UCSD-AML1 (cell line): ENCODE measurements at regions not wholly inside any gene's neighbourhood (a gene's known extent, or its start where the extent isn't known, plus 50 kb on each side); places are given as distances from the start of the nearest gene placed in this dataset.
"Not testable (repeated sequence)": the region's sequence is repeated elsewhere in the genome, so short reads cannot be mapped to it uniquely, and the experiment has no call there.

Source experiments
- DNase-seq: peaks from one replicate; lab custom pipeline; 2025; ENCODE audit not compliant: unreplicated experiment; lab: John Stamatoyannopoulos, UW

DNA sequence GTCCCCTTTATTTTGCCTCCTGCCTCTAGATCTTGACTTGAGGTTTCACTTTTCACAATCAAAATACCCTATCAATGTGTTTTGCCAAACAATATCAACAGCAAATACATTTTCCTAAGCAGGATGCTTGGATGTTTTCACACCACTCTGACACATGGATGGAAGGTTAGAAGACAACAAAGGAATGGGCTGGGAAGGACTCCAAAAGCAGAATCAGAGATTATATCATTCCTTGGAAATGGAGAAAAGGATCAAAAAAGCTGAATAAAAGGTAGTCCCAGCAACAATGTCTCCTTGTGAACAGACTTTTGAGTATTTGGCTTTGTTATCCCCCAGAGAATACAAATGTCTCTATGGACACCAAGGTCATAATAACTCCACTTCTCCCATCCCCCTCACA is 170.8 kb downstream of the ETAA1 start:
- DNase-seq, result no peak

DNA sequence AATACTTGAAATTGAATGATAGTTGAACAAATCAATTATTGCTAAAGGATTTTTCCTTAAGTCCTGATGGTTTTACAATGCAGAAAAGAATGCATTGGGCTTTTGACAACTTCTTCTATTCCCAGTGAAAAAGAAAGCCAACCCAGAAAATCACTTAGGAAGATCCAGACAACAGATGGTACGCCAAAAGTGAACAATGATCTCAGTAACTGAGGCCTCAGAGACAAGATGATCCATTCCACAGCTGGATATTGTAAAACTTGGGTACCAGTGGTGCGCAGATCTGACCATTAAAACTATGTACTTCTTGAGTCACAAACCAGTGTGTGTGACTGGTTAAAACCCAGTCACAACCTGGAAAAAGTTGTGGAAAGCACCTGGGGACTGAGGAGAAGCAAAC is 173.5 kb downstream of the ETAA1 start:
- no peak for DNase-seq

DNA sequence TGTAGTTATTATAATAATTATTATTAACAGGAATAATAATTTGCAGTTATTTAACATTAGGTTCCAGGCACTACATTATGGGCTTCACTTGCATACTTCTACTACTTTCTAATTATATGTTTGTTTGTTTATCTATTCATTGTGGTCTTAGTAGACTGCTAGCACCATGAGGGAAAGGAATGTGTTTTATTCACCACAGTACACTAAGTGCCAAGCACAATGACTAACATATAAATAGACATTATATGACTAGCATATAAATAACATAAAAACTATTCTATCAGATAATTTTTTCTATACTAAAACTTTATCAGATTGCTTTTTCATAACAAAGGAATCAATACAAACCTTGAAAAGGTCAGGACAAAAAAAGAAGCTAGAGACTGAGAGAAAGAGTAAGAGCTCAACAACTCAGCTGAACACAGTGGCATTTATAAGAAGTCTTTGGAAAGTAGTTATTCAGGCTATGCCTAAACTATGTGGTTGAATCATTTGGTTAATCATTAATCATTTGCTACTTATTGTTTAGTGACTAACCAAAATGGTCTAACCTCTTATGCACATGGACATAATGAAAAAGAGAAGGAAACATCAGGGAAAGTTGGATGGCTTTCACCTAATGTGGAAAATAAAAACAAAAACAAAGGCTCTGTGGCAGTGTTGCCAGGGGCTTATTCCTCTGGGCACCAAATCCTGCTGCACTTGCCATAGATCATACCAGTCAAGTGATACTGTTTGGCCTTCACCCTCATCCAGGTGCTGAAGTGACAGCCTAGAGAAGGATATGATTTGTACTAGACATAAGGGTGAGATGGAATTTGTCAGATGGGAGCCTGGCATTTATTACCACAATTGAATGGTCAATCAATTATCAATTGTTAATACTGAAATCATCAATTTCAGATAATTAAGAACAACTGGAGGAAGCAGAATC is 174.9 kb downstream of the ETAA1 start:
- DNase-seq, result no peak

DNA sequence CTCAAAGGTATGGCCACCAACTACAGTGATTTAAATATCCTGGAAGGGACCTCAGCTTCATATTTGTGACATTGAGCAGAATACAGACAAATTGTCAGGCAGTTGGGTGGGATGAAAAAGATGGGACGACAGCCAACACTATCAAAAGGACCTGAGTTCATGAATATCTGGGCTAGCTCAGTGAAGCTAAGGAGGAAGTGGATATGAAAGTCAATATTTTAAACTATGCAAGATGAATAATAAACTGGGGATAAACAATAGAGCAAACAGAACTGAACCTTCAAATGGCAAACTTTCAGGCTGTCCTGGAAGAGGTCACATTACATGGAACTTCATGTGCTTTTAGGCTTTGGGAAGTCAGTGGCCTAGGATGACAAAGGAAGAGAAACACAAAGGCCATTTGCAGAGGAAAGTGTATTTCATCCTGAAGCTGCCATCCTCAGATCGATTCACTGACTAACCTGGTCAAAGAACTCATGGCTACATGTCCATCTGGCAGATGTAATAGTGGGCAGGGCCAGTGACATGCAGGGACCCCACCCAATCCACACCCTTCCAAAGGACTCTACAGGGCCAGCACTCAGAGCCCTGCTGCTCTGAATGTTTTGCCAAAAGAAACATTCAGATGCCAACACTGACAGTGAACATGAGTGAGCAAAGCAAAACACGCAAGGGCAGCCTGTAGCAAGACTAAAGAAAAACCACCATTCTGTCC is 175.7 kb downstream of the ETAA1 start:
- no peak for DNase-seq

DNA sequence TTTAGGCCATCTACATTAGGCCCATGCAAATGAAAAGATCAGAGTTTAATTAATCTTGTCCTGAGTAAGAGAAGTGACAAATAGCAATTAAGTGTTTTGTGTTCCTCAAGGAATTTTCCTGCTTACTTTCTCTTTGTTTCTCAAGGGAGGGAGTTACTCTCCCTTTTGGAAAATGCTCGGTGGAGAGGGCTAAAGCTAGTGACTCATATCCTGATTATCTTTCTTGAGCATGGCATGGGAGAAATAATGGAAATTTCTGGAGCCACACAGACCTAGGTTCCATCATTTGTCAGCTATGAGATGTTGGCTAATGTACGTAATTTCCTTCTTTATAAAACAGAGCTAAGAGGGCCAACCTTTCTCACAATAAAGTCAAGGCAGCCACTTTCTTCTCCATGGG is 177.1 kb downstream of the ETAA1 start:
- no peak for DNase-seq

DNA sequence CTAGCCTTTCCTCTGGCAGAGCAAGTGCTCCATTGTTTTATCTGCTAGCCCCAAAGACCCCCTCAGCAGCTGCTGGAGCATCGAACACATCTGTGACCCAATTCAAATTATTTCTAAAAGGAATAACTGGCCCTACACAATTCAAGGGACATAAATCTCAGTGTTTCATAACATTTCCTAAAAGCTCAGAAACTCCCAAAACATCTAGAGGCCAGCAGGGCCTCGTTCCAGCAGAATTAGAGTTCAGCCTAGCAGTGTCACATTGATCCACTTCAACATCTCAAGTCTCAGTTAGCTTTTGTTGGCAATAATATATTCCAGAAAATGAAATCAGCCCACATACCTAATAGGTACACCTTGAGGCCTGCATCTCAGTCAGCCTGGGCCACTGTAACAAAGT is 179.1 kb downstream of the ETAA1 start:
- DNase-seq, result no peak

DNA sequence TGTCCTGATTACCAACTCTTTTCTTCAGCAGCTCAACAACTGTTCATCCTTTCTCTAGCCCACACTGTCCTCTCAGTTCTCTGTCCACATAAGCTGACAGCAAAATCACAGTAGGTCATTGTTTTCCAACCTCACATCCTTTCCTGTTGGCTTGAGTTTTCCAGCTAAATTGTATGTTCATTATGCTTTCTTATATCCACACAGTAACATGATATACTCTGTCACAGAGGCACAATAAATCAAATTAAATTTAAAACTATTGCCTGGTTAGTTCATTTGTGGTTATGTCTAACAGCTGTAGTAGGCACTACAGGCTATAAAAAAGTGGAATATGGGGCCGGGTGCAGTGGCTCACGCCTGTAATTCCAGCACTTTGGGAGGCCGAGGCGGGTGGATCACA is 179.9 kb downstream of the ETAA1 start:
- no peak for DNase-seq

DNA sequence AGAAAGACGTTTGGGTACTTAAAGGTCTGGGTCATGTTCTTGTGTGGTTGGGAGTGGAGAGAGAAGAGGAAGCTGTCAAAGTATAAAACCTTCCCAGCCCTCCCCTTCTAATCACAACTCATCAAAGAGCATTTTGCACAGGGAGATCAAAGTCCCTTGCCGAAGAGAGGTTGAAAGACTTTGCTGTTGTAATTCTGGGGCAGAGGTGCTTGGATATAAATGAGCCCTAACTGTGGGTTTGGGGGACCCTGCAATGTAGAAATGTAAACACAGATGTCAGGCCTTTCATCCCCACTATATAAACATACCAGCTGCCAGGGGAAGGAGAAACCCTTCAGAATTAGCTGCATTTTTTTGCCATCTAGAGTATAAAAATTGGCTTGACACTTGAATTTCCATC is 182.1 kb downstream of the ETAA1 start:
- DNase-seq, result no peak

DNA sequence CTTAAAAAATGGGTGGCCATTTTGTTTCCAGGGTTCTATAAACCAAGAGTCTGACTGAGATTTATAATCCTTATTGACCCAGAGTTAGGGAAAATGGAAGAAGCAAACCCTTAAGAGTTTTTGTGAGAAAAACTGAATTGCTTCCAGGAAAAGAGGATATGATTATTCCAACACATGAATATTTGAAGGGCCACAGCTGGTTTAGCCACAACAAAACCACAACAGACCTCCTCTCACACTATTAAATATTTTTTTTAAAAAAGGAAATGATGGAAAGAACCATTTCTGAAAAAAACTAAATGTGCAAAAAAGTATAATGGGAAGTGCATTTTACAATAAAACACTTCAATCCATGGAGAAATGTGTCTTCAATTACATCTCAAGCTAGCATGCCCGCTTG is 182.7 kb downstream of the ETAA1 start:
- no peak for DNase-seq

DNA sequence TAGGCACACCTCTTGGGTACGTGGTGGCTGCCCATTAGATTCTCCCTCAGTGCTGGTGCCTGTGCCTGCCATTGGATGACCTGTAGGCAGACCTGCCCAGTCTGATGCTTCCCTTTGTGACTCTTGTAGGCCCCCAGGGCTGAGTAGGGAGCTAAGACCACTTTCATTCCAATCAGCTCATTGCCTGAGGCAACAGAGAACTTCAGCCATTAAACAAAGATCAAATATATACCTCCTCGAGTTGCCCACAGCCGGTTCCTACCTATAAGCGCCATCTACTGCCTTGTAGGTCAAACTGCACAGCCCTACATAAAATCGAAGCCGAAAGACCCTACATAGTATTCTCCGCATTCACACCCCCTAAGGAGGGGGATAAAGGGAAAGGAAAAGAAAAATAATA is 184.6 kb downstream of the ETAA1 start:
- DNase-seq, result no peak

DNA sequence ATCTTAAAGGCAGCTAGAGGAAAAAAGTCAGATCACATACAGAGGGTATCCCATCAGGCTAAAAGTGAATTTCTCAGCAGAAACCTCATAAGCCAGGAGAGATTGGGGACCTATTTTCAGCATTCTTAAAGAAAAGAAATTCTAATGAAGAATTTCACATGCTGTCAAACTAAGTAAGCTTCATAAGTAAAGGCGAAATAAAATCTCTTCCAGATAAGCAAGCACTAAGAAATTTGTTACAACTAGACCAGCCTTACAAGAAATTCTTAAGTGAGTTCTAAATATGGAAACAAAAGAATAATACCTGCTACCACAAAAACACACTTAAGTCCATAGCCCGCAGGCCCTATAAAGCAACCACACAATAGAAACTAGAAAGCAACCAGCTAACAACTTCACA is 186.1 kb downstream of the ETAA1 start:
- no peak for DNase-seq

DNA sequence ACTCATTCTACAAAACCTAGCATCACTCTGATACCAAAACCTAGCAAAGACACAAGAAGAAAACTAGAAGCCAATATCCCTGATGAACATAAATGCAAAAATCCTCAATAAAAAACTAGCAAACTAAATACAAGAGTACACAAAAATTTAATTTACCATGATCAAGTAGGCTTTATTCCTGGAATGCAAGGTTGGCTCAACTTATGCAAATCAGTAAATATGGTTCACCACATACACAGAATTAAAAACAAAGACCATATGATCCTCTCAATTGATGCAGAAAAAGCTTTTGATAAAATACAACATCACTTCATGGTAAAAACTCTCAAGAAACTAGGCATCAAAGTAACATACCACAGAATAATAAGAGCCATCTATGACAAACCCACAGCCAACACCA is 188.3 kb downstream of the ETAA1 start:
- no peak for DNase-seq

DNA sequence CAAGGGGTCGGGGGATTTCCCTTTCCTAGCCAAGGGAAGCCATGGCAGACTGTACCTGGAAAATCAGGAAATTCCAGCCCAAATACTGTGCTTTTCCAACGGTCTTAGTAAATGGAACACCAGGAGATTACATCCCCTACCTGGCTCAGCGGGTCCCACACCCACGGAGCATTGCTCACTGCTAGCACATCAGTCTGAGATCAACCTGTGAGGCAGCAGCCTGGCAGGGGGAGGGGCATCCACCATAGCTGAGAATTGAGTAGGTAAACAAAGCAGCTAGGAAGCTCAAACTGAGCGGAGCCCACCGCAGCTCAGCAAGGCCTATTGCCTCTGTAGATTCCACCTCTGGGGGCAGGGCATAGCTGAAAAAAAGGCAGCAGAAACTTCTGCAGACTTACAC is 192.0 kb downstream of the ETAA1 start:
- DNase-seq, result not testable (repeated sequence)

DNA sequence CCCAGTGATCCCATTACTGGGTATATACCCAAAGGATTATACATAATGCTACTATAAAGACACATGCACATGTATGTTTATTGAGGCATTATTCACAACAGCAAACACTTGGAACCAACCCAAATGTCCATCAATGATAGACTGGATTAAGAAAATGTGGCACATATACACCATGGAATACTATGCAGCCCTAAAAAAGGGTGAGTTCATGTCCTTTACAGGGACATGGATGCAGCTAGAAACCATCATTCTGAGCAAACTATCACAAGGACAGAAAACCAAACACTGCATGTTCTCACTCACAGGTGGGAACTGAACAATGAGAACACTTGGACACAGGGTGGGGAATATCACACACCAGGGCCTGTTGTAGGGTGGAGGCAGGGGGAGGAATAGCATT is 197.4 kb downstream of the ETAA1 start:
- not testable (repeated sequence) for DNase-seq

DNA sequence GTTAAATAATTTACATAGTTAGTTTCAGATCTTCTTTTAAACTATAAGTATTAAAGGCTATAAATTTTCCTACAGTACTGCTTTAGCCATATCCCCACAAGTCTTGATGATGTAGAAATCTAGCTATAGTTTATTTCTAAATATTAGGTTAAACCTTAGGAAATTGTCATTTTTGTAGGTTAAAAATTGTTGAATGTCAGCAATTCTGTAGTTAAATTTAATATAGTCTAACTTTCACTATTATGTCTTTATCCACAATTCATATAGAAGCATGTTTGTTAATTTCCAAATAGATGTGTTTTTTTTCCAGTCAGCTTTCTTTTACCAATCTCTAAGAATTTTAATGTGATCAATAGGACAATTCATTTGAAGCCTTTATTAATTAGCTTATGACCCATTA is 199.7 kb downstream of the ETAA1 start:
- DNase-seq, result no peak

DNA sequence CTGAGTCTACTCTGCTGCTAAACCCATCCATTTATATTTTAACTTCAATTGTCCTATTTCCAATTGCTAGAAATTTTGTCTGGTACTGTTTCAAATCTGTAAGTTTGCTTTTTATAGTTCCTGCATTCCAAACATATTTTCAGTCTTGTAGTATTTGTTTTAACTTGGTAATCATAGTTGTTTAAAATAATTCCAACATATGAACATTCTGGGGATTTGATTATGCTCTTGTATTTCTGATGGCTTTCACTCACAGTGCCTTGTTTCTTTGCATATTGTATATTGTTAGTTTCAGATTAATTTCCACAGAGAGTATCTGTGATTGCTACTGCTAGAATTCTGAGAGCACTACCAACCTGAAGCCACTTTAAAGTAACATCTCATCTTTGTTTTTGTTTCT is 202.4 kb downstream of the ETAA1 start:
- no peak for DNase-seq

DNA sequence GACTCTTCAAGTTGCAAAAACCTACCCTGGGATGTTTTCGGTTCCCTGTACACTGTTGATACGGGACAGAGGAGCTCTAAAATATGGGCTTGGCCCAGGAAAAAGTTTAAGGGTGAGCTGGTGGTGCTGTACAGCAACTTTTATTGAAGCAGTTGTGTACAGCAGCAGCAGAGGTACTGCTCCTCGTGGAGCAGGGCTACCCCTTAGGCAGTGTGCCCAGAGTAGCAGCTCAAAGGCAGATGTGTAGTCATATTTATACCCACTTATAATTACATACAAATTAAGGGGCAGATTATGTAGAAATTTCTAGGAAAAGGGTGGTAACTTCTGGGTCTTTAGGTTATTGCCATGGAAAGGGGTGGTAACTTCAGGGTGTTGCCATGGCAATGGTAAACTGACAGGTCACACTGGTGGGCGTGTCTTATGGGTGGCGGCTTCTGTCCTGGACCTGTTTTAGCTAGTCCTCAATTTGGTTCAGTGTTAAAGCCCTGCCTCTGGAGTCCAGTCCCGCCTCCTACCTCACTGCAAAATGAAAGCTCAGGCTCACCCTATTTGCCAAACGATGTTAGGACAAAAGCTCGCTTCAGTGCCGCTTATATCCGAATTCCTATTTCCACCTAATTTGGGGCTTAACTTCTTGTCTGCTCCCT is 203.2 kb downstream of the ETAA1 start:
- no peak for DNase-seq

DNA sequence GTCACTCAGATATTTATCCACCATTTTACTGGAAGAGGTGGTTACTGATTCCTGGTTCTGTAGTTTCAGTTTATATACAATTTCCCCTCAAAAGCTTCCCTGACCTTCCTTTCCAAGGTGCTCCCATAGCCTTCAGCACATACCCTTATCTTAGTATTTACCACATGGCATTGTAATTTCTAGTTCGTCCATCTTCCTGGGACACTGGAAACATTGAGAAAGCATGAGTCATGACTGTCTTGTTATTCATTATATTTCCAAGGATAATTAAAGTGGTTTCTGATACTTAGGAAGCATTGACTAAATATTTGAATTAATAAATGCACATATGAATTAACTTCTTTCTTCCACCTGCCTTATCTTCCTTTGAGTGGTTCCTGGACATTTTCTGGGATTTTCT is 203.8 kb downstream of the ETAA1 start:
- DNase-seq, result no peak

DNA sequence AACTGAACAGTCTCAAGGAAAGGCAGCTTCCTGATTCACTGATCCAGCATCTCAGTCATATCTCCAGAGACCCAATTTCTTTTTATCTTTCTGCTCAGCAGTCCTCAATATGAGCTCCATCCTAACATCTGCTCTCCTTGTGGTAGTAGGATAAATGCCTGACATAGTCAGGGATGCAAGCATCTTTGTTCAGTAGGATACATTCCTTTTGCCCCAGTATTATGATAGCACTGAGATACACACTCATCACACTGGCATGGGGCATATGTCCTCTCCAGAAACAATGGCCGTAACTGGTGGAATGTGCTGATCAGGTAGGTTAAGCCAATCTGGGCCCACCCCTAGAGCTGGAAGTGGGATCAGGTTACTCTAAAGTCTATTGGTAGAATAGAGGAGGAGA is 207.2 kb downstream of the ETAA1 start:
- DNase-seq, result no peak

DNA sequence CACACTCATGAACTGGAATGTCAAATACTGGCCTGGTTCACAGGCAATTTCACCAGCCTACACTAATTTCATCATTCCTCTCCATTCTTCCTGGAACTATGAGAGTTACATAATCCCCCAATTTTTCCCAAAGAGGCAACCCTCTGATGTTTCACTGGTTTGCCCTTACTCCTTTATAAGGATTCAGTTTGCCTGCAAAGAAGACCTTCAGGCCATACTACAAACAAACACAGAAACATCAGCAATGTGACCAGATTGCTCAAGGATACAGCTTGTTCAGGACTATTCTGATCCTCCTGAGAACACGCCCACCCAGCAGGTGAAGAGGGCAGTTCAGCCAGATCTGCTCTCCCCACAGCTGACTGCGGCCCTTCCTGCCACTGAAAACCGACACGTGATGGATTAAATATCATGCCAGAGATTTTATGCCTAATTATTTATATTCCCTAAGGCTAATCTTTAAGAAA is 215.5 kb downstream of the ETAA1 start:
- DNase-seq, result no peak

DNA sequence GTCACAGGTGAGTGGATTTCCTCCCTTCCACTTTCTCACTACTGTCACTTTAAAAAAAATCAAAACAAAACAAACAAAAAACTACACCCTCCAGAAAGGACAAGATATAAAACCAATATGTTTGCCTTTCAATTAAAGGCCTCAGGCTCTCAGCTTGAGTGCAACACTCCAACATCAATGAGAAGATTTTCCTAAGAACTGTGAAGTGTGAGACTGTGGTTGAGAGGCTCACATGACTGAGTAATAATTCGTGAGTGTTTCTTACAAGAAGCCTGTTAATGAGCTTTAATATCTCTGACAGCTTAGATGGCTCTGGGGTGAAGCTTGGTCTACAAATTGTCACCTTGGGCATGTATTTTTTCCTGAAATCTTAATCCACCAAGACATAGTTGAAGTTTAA is 216.1 kb downstream of the ETAA1 start:
- DNase-seq, result no peak

DNA sequence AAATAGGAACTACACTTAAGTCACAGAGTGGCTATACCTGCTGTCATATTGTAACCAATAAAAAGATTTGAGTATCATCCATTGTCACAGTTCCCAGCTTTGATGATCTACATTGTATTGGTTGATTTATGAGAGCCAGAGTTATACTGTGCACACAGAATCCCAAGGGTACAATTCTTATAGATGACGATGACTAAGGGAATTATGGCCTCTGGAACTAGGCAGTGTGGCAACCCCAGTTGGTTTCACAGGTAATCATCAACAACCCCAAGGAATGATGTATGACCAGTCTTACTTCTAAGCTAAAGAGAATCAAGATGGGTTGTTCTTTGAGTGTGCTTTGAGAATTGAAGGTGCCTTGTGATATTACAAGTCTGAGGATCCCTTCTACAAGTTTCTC is 217.3 kb downstream of the ETAA1 start:
- DNase-seq, result no peak
